SU-DHL-6 (cell line): ENCODE measurements at regions not wholly inside any gene's neighbourhood (a gene's known extent, or its start where the extent isn't known, plus 50 kb on each side); places are given as distances from the start of the nearest gene placed in this dataset.

Experiments used
- H2AFZ ChIP-seq: fragments of 200-600 bp; sonication (generic); 2 replicates; pipeline ENCODE4 v1.6.1; 2014; ENCODE audit warnings: low read depth, mild to moderate bottlenecking, moderate library complexity, mixed read lengths, antibody characterized with exemption, low read length; ENCODE audit not compliant: severe bottlenecking
- H3F3A ChIP-seq: fragments of 200-600 bp; shearing (Covaris generic); 2 replicates; pipeline ENCODE4 v1.6.0; 2016; ENCODE audit warnings: antibody characterized with exemption, mild to moderate bottlenecking; ENCODE audit not compliant: insufficient read depth
- H3K27ac ChIP-seq: fragments of 200-600 bp; sonication (generic); 2 replicates; pipeline ENCODE4 v1.5.1; 2016; ENCODE audit warnings: low read depth, mild to moderate bottlenecking, low read length, moderate library complexity, mixed read lengths
- H3K27me3 ChIP-seq: fragments of 200-600 bp; sonication (generic), shearing (Covaris generic); 2 replicates; pipeline ENCODE4 v1.6.0; 2014; ENCODE audit warnings: mild to moderate bottlenecking, low read length
- H3K36me3 ChIP-seq: fragments of 200-600 bp; sonication (generic); 2 replicates; pipeline ENCODE4 v1.6.1; 2014; ENCODE audit warnings: mild to moderate bottlenecking, low read length, mixed read lengths
- H3K4me2 ChIP-seq: fragments of 300-600, 200-600 bp; shearing (Covaris generic), sonication (generic); 2 replicates; pipeline ENCODE4 v1.6.0; 2014; ENCODE audit warnings: low read length, low read depth, mild to moderate bottlenecking; ENCODE audit not compliant: poor library complexity, severe bottlenecking
- H3K4me3 ChIP-seq: fragments of 200-600 bp; sonication (generic); 2 replicates; pipeline ENCODE4 v1.5.1; 2014; ENCODE audit warnings: antibody characterized with exemption, low read length, mild to moderate bottlenecking, mixed read lengths; ENCODE audit not compliant: insufficient read depth, poor library complexity, severe bottlenecking
- H3K79me2 ChIP-seq: fragments of 200-600 bp; sonication (generic); 2 replicates; pipeline ENCODE4 v1.6.1; 2014; ENCODE audit warnings: mild to moderate bottlenecking, low read length, moderate library complexity; ENCODE audit not compliant: insufficient read depth
- H3K9ac ChIP-seq: fragments of 200-600 bp; sonication (generic); 2 replicates; pipeline ENCODE4 v1.7.0; 2014; ENCODE audit warnings: mild to moderate bottlenecking, low read length
- H3K9me2 ChIP-seq: fragments of 200-600 bp; sonication (generic); replicated peaks from 2 replicates; pipeline ENCODE4 v1.6.1; 2014; ENCODE audit warnings: low read length; ENCODE audit not compliant: insufficient read depth
- H3K9me3 ChIP-seq: fragments of 200-600 bp; sonication (generic); 2 replicates; pipeline ENCODE4 v1.6.1; 2014; ENCODE audit warnings: low read length, mixed read lengths; ENCODE audit not compliant: insufficient read depth
- H4K20me1 ChIP-seq: fragments of 200-600 bp; sonication (generic); 2 replicates; pipeline ENCODE4 v1.6.1; 2014; ENCODE audit warnings: low read depth, mild to moderate bottlenecking, antibody characterized with exemption, low read length, moderate library complexity, mixed read lengths
- CTCF ChIP-seq: fragments of 200-600 bp; sonication (generic); IDR thresholded peaks from one replicate; pipeline ENCODE4 v1.5.1; 2017; ENCODE audit warnings: antibody characterized with exemption, mild to moderate bottlenecking, low read length, moderate library complexity; ENCODE audit not compliant: insufficient read depth, poor library complexity, severe bottlenecking
- EZH2phosphoT487 ChIP-seq: fragments of 200-600 bp; sonication (generic), shearing (Covaris generic); conservative IDR thresholded peaks from 2 replicates; pipeline ENCODE4 v1.6.1; 2018; ENCODE audit warnings: mild to moderate bottlenecking, antibody characterized with exemption, low read length, moderate library complexity, mixed read lengths

DNA sequence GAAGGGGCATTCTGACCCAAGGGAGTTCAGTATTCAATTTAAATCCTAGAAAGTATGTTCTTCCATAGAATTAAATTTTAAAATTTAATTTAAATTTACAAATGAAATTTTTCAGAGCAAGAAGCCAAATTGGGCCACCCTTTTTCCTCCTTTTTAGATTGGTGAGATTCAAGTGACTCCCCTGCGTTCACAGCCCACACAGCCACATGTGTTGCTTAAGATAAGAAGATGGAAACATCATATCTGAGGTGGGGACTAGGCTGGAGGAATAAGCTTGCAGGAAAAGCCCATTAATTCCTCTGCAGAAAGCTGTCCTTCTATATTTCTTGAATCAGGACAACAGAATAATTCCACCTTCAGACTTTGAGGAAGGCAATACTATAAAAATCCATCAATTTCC, 392.7 kb upstream of the ZNF507 start:
- no peak overlapping the region for H3K27ac ChIP-seq
- H3K4me3 ChIP-seq = no peak overlapping the region
- no peaks in the 10 kb centered on the region for H4K20me1 ChIP-seq
- no peaks in the 10 kb centered on the region for H3K36me3 ChIP-seq
- H2AFZ ChIP-seq = no peak overlapping the region
- no peak overlapping the region for H3K9ac ChIP-seq
- H3K4me2 ChIP-seq = no peak overlapping the region
- H3K79me2 ChIP-seq = no peaks in the 10 kb centered on the region
- no peaks in the 10 kb centered on the region for H3K9me2 ChIP-seq
- no peaks in the 10 kb centered on the region for H3K9me3 ChIP-seq
- TF ChIP-seq CTCF (no peak), EZH2phosphoT487 (no peak)
- H3K27me3 ChIP-seq = no peaks in the 10 kb centered on the region
- H3F3A ChIP-seq = no peaks in the 10 kb centered on the region

DNA sequence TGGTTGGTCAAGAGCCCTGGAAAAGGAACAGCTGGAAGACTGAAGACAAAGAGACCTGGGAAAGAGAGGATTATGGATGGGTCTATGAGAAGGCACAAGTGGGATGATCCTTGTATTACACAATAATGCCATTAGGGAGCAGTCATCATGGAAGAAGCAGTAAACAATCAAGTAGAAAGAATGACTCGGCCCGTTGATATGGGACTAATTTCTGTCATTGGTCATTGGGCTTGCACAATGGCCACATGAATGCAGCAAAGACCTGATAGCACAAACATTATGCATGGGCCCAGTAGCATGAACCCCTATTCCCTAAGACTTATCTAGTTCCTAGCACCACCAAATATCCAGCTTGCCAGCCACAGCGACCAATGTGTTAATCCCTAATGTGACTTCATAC, 390.3 kb upstream of the ZNF507 start:
- Histone ChIP-seq H3K9ac (no peak overlapping the region), H3F3A (no peaks in the 10 kb centered on the region), H3K79me2 (no peaks in the 10 kb centered on the region), H4K20me1 (no peaks in the 10 kb centered on the region), H2AFZ (no peak overlapping the region), H3K9me3 (no peaks in the 10 kb centered on the region), H3K27me3 (no peaks in the 10 kb centered on the region), H3K9me2 (no peaks in the 10 kb centered on the region), H3K27ac (no peak overlapping the region), H3K4me2 (no peak overlapping the region), H3K36me3 (no peaks in the 10 kb centered on the region), H3K4me3 (no peak overlapping the region)
- TF ChIP-seq EZH2phosphoT487 (no peak), CTCF (no peak)

GRCh38 chr19:31955884-31956283, 389.5 kb upstream of the ZNF507 start:
- Histone ChIP-seq H3K9me3 (no peaks in the 10 kb centered on the region), H3K36me3 (no peaks in the 10 kb centered on the region), H3K79me2 (no peaks in the 10 kb centered on the region), H3F3A (no peaks in the 10 kb centered on the region), H3K27me3 (no peaks in the 10 kb centered on the region), H2AFZ (no peak overlapping the region), H4K20me1 (no peaks in the 10 kb centered on the region), H3K4me2 (no peak overlapping the region), H3K9me2 (no peaks in the 10 kb centered on the region), H3K9ac (no peak overlapping the region), H3K4me3 (no peak overlapping the region), H3K27ac (no peak overlapping the region)
- TF ChIP-seq EZH2phosphoT487 = no peak
- no peak for TF ChIP-seq CTCF
